ENCODE measurements at regions not wholly inside any gene's neighbourhood (a gene's known extent, or its start where the extent isn't known, plus 50 kb on each side); places are given as distances from the start of the nearest gene placed in this dataset.

DNA sequence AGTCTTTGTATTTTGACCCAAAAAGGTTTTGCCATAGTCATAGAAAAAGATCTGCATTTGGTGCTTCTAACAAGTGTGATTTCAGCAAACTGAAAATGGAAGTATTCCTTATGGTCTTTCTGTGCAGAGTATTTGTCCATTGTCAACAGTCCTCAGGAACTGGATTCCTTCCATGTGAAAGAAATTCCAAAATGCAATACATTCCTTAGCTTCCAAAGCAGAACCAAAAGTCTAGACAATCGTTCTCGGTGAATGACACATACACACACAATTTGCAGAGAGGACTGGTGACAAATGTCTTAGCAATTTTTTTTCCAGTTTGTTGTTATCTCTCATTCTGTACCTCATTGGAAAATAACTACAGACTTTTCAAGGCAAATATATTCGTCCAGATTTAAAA lies 562.2 kb upstream of the SLIT2 start:
- WGBS, 2 donors, result 45 to 55% methylated on average over 3 of the region's 3 CpGs
- no peak for DNase-seq

DNA sequence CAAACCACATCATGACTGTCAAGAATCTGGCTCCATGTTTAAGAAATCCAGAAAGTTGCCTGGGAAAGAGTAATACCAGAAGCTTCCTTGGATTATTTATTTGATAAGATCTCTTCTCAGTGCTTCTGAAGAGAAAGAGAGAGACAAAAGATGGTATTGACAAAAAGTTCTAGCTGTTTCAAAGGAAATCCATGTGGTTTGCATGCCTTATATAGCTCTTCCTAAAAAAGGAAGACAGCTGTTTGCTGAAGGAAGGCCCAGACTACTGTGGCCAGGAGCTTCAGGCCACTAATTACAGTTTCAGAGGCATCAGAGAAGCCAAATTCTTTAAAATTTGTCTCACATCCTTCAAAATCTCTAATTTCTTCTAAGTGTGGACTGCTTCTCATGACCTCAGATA lies 565.2 kb upstream of the SLIT2 start:
- DNase-seq, result no peak
- no peaks in the 10 kb centered on the region for H3K4me1 ChIP-seq
- no peak overlapping the region for H3K27ac ChIP-seq
- no peaks in the 10 kb centered on the region for H3K27me3 ChIP-seq
- no peak overlapping the region for H3K4me3 ChIP-seq
- H3K9me3 ChIP-seq, result no peaks in the 10 kb centered on the region
- no peaks in the 10 kb centered on the region for H3K36me3 ChIP-seq
- TF ChIP-seq, protein P1, sequence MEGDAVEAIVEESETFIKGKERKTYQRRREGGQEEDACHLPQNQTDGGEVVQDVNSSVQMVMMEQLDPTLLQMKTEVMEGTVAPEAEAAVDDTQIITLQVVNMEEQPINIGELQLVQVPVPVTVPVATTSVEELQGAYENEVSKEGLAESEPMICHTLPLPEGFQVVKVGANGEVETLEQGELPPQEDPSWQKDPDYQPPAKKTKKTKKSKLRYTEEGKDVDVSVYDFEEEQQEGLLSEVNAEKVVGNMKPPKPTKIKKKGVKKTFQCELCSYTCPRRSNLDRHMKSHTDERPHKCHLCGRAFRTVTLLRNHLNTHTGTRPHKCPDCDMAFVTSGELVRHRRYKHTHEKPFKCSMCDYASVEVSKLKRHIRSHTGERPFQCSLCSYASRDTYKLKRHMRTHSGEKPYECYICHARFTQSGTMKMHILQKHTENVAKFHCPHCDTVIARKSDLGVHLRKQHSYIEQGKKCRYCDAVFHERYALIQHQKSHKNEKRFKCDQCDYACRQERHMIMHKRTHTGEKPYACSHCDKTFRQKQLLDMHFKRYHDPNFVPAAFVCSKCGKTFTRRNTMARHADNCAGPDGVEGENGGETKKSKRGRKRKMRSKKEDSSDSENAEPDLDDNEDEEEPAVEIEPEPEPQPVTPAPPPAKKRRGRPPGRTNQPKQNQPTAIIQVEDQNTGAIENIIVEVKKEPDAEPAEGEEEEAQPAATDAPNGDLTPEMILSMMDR (IDR thresholded peaks at IDR 0.05), result no peak
- TF ChIP-seq POLR2A (IDR thresholded peaks at IDR 0.05), result no peak
- intact Hi-C loops (cut with DNase I), result no loop called here

More for the DNA sequence above, 562.2 kb upstream of the SLIT2 start:
- no peaks in the 10 kb centered on the region for H3K4me1 ChIP-seq
- no peaks in the 10 kb centered on the region for H3K36me3 ChIP-seq
- no peak overlapping the region for H3K4me3 ChIP-seq
- no peak overlapping the region for H3K27ac ChIP-seq
- no peak for TF ChIP-seq POLR2A (IDR thresholded peaks at IDR 0.05)
- TF ChIP-seq, protein P1 (IDR thresholded peaks at IDR 0.05), result no peak
- no peaks in the 10 kb centered on the region for H3K9me3 ChIP-seq
- intact Hi-C loops (cut with DNase I), result no loop called here
- H3K27me3 ChIP-seq, result no peaks in the 10 kb centered on the region

DNA sequence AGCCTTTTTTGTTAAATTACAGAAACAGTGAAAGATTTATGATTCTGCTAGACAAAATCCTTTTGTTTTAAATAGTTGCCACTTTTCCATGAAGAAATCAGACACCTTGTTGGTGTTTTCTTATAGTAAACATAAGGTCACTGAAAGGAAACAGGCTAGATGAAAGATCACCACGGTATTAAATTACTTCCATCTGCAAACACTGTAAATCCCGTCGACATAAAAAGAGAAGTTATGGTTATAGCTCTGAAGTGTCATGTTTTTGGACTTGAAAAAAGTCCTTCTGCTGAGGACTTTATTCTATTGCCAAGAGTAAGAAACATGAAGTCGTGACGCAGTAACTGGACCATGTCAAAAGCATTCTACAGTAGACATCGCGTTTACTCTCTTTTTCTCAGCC lies 567.6 kb upstream of the SLIT2 start:
- intact Hi-C loops (cut with DNase I), result no loop called here
- Histone ChIP-seq H3K4me3 (no peak overlapping the region), H3K27ac (no peak overlapping the region), H3K4me1 (no peaks in the 10 kb centered on the region), H3K27me3 (no peaks in the 10 kb centered on the region), H3K36me3 (no peaks in the 10 kb centered on the region), H3K9me3 (no peaks in the 10 kb centered on the region)
- 30 to 40% methylated on average over 7 of the region's 7 CpGs for WGBS, 2 donors
- no peak for DNase-seq
- TF ChIP-seq POLR2A (IDR thresholded peaks at IDR 0.05), result no peak
- TF ChIP-seq, protein P1 (IDR thresholded peaks at IDR 0.05), result no peak

DNA sequence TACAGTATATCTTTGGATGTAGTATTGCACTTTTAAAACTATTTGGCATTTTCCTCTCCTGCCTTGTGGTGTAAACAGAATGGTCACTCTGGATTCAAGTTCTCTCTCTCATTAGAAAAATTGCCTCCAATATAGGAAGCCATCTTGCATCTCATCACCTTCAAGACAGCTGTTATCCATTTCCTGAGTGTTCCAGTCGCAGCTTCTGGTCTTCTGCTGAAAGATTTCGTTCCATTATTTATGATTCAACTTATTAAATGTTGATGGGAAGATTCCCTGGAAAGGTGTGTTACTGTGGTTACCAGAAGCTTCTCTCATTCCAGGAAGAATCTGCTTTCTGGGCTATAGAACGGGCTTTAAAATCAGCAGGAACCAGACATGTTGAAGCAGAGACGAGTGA lies 568.3 kb upstream of the SLIT2 start:
- intact Hi-C loops (cut with DNase I), result no loop called here
- Histone ChIP-seq H3K27me3 (no peaks in the 10 kb centered on the region), H3K4me1 (no peaks in the 10 kb centered on the region), H3K36me3 (no peaks in the 10 kb centered on the region), H3K27ac (no peak overlapping the region), H3K4me3 (no peak overlapping the region), H3K9me3 (no peaks in the 10 kb centered on the region)
- TF ChIP-seq, protein P1 (IDR thresholded peaks at IDR 0.05), result no peak
- TF ChIP-seq POLR2A (IDR thresholded peaks at IDR 0.05), result no peak
- DNase-seq, result no peak
- WGBS, 2 donors, result 39 to 47% methylated on average over 4 of the region's 4 CpGs

DNA sequence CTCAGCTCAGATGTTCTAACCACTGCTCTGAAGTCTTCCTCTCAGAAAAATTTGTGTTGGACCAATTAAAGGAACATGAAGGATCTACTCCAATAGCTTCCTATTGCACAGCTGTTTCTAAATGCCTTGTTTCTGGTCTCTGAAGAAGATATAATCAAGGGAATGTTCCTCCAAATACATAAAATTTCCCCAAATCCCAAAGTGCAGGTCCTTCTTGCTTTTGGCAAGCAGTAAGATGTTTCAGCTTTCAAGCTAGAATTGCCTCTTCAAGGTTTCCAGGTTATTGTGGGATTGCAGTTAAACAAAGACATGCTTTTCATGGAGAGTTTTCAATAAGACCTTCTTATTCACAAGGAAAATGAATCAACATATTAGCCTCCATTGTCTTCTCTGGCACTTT lies 574.5 kb upstream of the SLIT2 start:
- H3K27ac ChIP-seq, result no peak overlapping the region
- no peaks in the 10 kb centered on the region for H3K9me3 ChIP-seq
- TF ChIP-seq, protein P1 (IDR thresholded peaks at IDR 0.05), result no peak
- TF ChIP-seq POLR2A (IDR thresholded peaks at IDR 0.05), result no peak
- no peak for DNase-seq
- no peaks in the 10 kb centered on the region for H3K36me3 ChIP-seq
- H3K27me3 ChIP-seq, result no peaks in the 10 kb centered on the region
- intact Hi-C loops (cut with DNase I), result no loop called here
- no peak overlapping the region for H3K4me3 ChIP-seq
- no peaks in the 10 kb centered on the region for H3K4me1 ChIP-seq

Measured in esophagus squamous epithelium (tissue), 5 donors.